Activated T-helper 9 cell treated with anti-CD3 and anti-CD28 coated beads, Interleukin-2, amount 50 U/mL, for 16 hours (primary cell): ENCODE measurements at regions not wholly inside any gene's neighbourhood (a gene's known extent, or its start where the extent isn't known, plus 50 kb on each side); places are given as distances from the start of the nearest gene placed in this dataset.
"Not testable (repeated sequence)": the region's sequence is repeated elsewhere in the genome, so short reads cannot be mapped to it uniquely, and the experiment has no call there.

Source experiments
- DNase-seq: peaks from one replicate; pipeline ENCODE4 v3.0.0-alpha.2; 2020; ENCODE audit warnings: low read depth

GRCh38 chr2:172259827-172260226, 157.1 kb upstream of the DLX2 start:
- DNase-seq, result no peak

- DNase-seq, result no peak
Observed at GRCh38 chr2:172260336-172260735, 157.6 kb upstream of the DLX2 start.

GRCh38 chr2:172261292-172261691, 158.6 kb upstream of the DLX2 start:
- DNase-seq, result no peak

GRCh38 chr2:172262486-172262885, 159.8 kb upstream of the DLX2 start:
- DNase-seq, result no peak

GRCh38 chr2:172264820-172265219, 162.1 kb upstream of the DLX2 start:
- DNase-seq, result not testable (repeated sequence)

GRCh38 chr2:172269507-172270244, 157.7 kb upstream of the ITGA6 start:
- not testable (repeated sequence) for DNase-seq

GRCh38 chr2:172270278-172271079, 156.9 kb upstream of the ITGA6 start:
- DNase-seq, result no peak

- DNase-seq, result no peak
Observed at GRCh38 chr2:172273910-172274571, 153.3 kb upstream of the ITGA6 start.

- DNase-seq, result no peak
Observed at GRCh38 chr2:172275239-172275638, 152.1 kb upstream of the ITGA6 start.

- no peak for DNase-seq
Observed at GRCh38 chr2:172276961-172277360, 150.4 kb upstream of the ITGA6 start.

- no peak for DNase-seq
Observed at GRCh38 chr2:172278667-172279066, 148.7 kb upstream of the ITGA6 start.

- DNase-seq, result no peak
Observed at GRCh38 chr2:172279214-172279613, 148.2 kb upstream of the ITGA6 start.

GRCh38 chr2:172279813-172280212, 147.6 kb upstream of the ITGA6 start:
- DNase-seq, result no peak

- no peak for DNase-seq
Observed at GRCh38 chr2:172280571-172281361, 146.6 kb upstream of the ITGA6 start.

- DNase-seq, result no peak
Observed at GRCh38 chr2:172281648-172282570, 145.5 kb upstream of the ITGA6 start.

- no peak for DNase-seq
Observed at GRCh38 chr2:172282944-172283343, 144.4 kb upstream of the ITGA6 start.

GRCh38 chr2:172283476-172283875, 143.9 kb upstream of the ITGA6 start:
- DNase-seq, result no peak

GRCh38 chr2:172284209-172284608, 143.2 kb upstream of the ITGA6 start:
- DNase-seq, result no peak

- no peak for DNase-seq
Observed at GRCh38 chr2:172285010-172285621, 142.3 kb upstream of the ITGA6 start.

- no peak for DNase-seq
Observed at GRCh38 chr2:172285760-172286159, 141.6 kb upstream of the ITGA6 start.

- no peak for DNase-seq
Observed at GRCh38 chr2:172287190-172287589, 140.2 kb upstream of the ITGA6 start.
